ENCODE measurements at regions not wholly inside any gene's neighbourhood (a gene's known extent, or its start where the extent isn't known, plus 50 kb on each side); places are given as distances from the start of the nearest gene placed in this dataset.
A peak's percentile ranks its signal among the peaks of the same experiment; 100 is the strongest.

DNA sequence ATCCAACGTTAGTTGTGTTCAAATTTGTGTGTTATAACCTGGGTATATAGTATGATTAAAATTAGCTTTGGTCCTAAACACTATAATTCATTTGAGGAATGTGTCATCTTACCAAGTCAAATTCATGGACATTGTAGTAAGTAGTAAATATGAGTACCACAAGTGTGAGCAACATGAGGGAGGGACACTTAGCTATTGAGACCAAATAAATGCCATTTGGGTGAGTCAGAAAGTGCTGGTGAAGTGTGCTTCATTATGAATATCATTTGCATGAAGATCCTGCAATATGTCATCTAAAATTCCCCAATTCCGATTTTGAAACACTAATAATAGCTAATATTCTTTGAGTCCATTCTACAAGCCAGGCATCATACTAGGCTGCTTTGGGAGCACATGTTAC lies 336.7 kb upstream of the KIF2A start:
- no peak for DNase-seq

DNA sequence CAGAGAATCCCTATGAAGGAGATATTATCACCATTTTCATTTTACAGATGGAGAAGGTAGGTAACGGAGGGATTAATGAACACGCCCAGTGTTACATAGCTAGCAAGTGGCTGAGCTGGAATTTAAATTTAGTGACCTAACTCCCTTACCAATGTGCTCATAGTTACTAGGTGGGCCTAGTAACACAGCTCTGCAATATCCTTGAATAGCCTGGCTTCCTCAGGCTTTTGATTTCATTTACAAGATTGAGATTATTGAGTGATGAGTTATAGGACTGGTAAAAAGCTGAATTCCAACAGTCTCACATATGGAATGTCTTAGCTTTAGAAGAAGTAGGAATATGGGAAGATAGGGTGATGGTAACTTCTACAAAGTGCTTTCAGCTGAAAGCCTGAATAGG lies 336.3 kb upstream of the KIF2A start:
- DNase-seq = no peak

DNA sequence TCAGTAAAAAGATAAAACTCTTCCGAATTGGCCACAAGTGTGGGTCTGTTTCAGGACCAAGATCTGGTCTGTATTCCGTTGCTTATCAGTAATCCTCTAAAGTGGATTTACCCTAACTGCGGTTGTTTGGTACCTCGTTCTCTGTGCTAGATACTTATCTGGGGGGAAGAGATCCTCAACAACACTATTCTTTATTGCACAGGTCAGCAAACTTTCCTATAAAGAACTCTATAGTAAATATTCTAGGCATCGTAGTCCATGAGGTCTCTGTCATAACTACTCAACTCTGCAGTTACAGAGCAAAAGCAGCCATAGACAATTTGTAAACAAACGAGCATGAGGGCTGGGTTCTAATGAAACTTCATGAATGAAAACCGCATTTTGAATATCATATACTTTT lies 335.8 kb upstream of the KIF2A start:
- no peak for DNase-seq

DNA sequence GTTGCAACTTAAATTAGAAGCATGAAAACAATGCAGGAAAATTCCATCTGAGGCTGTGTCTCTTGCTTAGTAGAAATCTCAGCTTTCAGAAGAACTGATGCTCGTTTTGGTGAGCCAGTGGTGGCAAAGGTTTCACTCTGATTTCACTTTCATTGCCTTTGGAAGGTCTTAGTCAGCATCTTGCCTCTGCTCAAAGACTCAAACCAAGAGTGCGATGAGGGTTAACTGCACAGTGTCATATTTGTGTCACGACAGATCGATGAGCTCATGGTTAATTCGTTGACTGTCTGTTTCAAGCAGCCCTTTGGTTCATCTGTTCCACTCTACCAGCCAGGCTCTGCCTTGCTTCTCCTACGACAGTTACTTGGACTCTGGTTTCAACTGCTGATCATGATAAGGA lies 331.3 kb upstream of the KIF2A start:
- DNase-seq = no peak

DNA sequence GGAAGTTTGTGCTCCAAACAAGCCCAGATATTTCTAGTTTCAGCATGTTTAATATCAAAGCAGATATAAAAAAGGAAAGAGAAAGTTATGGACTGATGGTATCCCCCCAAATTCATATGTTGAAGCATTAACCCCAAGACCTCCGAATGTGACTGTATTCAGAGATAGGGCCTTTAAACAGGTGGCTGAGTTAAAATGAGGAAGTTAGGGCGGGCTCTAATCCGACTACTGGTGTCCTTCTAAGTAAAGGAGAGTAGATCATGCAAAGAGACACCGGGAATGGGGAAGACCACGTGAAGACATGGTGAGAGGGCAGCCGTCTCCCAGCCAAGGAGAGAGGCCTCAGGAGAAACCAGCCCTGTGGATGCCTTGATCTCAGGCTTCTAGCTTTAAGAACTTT lies 324.1 kb upstream of the KIF2A start:
- DNase-seq = no peak

DNA sequence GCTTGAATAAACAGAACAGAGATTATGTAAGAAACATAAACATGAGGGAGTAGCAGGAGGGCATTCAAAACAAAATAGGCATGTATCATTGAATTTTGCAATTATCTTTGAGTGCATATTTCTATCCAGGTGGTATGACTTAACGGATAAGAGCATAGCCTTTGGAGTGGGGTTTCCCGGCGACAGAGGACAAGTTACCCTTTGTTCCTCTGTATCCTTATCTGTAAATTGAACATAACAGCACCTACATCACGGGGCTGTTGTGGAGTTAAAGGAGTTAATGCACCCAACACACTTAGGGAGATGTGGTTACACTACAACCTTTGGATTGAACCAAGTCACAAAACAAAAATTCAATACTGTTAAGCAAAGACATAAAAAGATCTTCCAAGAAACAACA lies 314.6 kb upstream of the KIF2A start:
- DNase-seq = no peak

DNA sequence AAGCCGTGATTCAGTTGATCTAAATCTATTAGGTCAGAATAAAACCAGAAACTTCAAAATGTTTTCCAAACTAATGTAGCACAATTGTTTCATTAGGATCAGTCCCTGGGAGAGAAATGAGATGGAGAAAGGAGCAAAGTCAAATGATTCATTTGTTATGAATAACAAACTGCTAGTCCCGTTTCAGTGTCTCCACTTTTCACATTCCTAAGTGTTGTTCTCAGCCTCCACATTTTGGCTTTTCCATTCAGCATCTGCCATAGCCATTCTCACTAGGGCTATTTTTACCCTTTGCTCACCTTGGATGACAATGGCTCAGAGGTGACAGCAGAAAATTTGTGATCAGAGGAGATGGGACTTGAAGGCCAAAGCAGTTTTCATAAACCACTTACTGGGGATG lies 314.1 kb upstream of the KIF2A start:
- DNase-seq = no peak

DNA sequence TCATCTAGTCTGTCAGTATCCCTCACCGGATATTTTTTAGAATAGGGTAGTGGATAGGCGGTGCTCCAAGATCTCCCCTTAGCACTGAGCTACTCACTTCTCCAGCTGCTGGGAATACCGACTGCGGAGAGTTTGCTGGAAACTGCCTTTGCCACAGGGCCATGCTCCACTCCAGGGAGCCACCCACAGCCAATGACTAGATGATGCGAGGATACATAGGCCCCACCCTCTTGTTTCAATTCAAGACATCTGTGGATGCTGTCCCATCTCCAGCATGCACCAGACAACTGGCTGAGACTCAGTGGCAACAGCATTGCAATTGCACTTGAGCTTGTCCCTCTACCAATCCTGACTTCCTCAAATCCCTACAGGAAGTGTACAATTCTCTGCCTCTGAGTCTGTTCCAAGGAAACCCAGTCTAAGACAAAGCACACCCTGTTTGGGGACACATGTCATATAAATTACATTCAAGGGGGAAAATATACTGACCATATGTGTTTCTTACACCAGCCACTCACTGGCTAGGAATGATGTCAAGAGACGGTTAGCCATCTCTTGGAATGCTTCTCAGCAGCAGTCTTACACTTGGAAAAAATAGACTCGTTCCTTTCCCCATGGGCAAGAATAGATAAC lies 312.6 kb upstream of the KIF2A start:
- peak; percentile 6 for DNase-seq

DNA sequence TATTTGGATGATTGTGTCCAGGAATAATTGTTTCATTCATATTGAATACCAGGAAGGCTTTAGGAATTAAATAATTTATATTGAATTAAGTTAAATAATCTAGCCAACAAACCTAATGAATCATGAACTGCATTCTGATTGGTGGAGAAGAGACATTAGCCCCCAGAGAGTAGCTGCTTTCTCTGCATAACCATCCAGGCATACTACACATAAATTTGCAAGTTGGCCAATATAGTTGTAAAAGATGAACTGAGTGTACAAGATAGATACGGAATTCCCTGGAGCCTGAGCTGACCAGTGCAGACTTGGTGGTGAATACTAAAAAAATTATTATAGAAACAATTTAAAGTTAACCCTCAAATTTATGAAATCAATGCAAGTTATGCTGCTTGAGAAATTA lies 311.8 kb upstream of the KIF2A start:
- no peak for DNase-seq

DNA sequence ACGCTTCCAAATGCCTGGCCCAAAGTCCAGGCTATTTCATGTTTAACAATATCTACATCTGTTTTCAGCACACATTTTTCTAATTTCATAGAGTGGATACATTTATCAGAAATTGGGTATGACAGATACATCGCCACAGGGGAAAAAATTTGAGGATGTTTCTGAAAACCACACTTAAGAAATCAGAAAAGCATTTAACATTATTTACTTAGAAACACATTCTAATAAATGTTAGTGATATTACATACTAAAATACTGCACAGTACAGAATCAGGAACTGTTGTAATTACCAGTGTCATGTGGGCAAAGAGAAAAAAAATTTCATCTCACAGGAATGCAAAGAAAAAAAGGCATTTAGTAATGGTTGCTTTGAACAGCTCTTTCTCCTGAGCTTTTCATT lies 310.5 kb upstream of the KIF2A start:
- no peak for DNase-seq

DNA sequence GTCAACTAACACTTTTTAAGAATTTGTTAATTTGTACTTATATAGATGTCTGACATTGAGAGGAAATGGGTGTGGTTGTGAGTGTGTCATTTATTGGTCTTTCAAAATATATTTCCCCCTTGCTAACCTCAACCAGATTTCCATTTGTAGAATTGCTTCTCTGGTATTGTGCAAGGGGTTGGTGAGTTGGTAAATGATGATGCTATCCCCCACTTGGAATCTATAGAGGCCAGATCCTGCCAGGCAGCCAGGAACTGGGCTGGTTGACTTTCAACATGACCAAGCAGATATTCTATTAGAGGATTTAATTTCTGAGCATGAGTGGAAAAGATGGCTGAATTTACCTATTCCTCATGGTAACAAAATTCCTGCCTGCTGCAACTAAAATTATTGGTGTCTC lies 306.6 kb upstream of the KIF2A start:
- no peak for DNase-seq

DNA sequence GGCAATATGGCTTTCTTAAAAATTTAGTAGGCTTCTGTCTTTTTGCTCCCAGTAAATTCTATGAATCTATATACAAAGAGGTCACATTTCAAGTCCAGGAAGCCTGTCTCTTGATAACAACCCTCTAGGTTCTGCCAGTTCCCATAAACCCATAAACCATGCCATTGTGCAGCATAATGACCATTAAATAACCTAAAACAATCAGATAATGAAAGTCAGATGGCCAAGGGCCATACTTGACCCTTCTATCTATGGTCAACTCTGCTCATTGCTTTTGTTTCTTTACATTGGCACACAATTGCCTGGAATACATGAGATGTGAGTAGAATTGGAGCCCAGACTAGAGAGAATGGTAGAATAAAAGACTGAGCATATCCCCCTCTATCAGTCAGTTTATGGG lies 305.4 kb upstream of the KIF2A start:
- DNase-seq = no peak

DNA sequence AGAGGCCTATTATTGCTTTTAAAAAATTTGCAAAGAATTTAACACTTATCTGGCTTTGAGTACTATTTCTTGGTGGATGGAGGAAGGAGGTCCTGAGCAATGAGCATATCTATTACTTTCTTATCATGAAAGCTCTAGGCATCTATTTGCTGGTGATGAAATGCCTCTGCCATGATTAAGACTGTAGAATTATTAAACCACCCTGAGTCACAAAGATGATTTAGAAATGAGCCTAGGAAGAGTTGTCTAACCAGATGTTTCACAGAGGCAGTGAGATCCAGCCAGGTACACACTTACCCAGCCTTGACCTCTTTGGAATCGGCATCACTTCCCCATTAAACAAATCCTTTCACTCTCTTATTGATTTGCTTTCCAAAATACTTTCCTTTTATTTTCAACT lies 304.4 kb upstream of the KIF2A start:
- DNase-seq = no peak

DNA sequence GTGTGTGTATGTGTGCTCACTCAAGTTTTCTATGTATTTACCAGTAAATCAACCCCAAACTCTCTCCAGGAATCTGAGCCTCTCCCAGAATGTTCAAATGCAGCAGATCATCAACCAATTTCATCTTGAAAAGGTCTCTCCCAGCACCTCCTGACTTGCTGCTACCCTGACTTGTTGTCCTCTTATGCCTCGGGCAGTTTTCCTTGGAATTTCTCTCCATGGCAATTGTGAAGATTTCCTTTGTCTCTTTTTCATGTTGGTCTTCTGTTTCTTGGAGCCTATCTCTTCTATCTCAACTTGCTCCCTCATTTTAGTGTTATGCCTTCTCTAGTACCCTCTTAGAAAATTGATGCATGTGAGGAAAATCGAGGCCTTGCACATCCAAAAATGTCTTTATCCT lies 303.6 kb upstream of the KIF2A start:
- no peak for DNase-seq

DNA sequence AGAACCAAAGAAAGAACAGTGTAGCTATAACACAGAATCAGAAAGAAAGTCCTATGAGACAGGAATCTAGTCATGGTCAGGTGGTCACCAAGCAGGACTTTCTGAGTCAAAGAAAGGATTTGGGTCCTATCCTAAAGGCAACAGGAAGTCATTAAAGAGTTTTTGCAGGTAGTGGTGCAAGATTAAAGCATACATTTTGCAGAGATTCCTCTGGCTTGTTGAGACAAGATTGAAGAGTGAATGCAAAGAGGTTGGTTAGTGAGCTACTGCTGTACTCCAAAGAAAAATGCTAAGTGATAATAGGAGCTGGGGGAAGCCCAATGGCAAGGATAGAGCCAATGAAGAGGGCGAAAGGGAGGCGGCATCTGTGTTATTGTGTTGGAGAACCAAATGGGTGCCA lies 300.5 kb upstream of the KIF2A start:
- no peak for DNase-seq

DNA sequence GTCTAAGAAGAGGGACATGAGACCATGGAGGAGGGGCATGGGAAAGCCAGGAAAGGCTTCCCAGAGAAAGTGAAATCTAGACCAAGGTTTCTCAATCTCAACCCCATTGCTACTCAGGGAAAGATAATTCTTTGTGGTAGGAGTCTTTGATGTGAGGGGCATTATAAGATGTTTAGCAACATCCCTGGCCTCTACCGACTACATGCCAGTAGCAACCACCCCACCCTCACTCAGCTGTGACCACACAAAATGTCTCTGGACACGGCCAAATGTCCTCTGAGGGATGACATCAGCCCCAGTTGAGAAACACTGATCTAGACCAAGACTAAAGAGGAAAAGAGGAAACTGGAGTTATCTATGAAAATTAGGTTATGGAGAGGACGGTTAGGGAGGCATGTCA lies 298.5 kb upstream of the KIF2A start:
- DNase-seq = no peak

DNA sequence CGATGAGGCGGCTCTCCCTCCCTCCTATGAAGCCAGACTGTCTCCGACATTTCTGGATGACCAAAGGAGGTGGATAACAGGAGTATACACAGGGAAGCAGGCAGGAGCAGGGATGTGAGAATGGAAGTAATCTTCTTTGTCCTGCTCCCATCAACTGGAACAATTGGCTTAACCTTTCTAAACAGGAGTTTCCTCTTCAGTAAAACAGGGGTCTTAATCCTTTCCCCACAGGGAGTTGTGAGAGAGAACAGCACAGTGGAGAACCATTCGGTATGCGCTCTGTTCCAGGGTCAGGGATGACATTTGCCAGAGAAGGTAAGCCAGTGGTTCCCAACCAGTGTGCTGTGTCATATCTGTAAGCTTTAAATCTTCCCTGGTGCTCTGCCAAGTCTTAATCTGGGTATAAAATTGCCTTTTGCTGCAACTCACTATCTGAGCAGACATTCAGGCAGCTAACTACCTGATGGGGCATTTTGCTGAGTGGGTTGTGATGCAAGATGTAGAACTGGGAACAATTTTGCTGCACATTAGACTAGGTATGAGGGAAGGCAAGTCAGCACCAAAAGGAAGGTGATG lies 294.8 kb upstream of the KIF2A start:
- no peak for DNase-seq

DNA sequence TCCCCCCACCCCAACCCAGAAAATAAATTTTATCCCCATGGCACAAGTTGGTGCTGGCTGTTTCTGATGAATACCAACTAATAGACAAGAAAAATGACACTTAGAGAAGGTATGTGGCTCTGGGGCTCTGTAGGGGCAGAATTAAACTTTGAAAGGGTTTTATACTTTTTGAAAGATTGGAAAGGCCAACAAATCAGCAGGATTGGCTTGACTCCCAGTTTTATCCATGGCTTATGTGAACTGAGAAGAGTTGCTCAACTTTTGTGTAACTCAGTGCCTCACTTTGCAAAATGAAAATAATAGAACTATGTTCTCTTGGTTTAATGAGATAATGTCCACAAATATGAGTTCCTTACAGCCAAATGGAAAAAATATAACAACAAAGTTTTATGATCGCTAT lies 288.9 kb upstream of the KIF2A start:
- peak; percentile 27 for DNase-seq

DNA sequence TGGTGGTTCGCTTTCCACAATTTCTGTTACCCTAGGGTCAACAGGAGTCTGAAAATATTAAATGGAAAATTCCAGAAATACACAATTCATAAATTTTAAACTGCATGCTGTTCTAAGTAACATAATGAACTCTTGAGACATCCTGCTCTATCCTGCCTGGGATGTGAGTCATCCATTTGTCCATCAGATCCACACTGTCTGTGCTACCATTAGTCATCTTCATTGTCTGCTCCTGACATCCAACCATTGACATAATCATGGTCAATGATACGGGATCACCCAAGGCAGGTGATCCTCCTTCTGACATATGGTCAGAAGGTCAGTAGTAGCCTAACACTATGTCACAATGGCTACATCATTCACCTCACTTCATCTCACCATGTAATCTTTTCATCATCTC lies 276.7 kb upstream of the KIF2A start:
- no peak for DNase-seq

DNA sequence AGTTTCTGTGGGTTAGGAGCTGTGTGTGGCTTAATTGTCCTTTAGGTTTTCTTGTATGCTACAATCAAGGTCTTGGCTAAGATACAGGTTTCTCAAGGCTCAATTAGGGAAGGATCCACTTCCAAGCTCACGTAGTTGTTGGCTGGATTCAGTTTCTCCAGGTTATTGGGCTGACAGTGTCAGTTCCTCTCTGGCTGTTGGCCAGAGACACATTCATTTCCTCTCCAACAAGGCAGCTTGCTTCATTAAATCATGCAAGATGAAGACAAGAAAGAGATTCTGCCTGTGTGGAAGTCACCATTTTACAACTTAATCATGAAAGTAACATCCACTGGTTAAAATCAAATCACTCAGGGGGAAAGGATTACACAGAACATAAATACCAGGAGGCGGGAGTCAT lies 275.7 kb upstream of the KIF2A start:
- DNase-seq = no peak

DNA sequence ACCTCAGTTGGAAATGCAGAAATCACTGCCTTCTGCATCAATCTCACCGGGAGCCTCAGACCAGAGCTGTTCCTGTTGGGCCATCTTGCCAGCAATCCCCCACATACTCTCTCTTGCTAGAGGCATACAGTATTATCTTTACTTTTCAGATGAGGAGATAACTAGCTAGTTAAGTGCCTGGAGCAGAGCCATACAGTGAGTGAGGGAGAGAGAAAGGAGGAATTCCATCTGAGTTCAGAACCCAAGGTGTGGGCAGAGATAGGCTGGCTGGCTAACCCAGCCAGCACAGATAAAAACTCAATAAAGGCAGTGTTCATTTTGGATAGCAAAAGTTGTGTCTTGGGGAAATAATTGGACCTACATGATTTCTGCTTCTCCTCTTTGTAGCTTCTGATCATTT lies 268.0 kb upstream of the KIF2A start:
- DNase-seq = no peak

DNA sequence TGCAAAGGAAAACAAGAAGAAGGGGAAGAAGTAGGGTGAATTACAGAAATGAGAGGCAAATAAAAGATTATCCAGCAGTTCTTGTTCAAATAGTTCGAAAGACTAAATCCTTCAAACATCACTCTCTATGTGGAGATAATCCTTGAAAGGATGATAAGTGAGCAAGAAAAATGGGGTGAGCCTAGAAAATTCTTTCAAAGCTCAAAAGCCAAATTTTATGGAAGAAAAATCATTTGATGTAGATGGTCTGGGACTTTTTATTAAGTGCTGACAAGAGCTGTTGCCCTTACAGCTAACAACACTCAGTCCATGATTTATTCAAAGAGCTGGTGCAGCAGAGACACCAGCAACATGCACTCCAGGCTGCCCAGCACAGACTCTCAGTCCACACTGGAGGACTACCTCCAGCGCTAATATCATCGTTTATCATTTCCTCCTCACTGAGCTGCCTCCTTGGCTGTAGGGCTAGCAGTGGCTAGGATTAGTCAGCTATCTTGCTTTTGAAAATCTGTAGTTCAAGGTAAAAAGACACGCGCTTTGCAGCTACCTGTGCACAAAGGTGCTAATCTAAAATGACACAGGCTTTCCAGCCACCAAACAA lies 264.8 kb upstream of the KIF2A start:
- no peak for DNase-seq

DNA sequence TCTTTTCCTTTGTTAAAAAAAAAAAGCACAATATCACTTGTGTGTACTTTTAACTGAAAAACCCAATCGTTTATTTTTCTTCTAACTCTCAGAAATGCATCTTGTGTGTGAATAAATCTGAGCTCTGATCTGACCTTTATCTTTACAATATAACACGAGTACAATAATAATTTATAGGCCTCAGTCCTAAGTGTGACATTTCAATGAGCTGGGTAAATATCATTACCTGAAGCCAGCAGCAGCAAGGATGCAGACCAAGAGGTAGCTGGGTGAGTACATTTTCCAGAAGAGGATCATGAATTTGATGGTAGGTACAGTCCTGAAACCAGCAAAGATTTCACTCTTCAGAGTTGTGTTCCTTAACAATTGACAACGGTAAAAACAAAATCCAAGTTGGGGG lies 264.0 kb upstream of the KIF2A start:
- no peak for DNase-seq
